ENCODE measurements at regions not wholly inside any gene's neighbourhood (a gene's known extent, or its start where the extent isn't known, plus 50 kb on each side); places are given as distances from the start of the nearest gene placed in this dataset.

GRCh38 chr21:16800536-16801275 is 712.1 kb upstream of the CXADR start:
- 94% methylated on average over 3 of the region's 3 CpGs for WGBS
- Histone ChIP-seq H3K27me3 (ENCODE audit: control insufficient read depth in 2 of 2, insufficient read depth in 1 of 2, low read length in 1 of 2) (no peaks in the 10 kb centered on the region), H3K36me3 (ENCODE audit: control insufficient read depth in 2 of 2, insufficient read depth in 2 of 2, low read length in 1 of 2) (no peaks in the 10 kb centered on the region), H3K4me1 (ENCODE audit: control insufficient read depth in 2 of 2, insufficient read depth in 2 of 2, low read length in 2 of 2) (no peaks in the 10 kb centered on the region), H3K27ac (ENCODE audit: low read depth in 1 of 2, low read length in 1 of 2) (no peak overlapping the region), H3K4me3 (ENCODE audit: low read length in 2 of 2) (no peak overlapping the region), H3K9me3 (ENCODE audit: control insufficient read depth in 2 of 2, insufficient read depth in 1 of 2, low read length in 1 of 2) (no peaks in the 10 kb centered on the region)
- no peak for DNase-seq (ENCODE audit: low read depth in 6 of 9, low spot score in 9 of 9)

GRCh38 chr21:16811011-16811410 is 701.8 kb upstream of the CXADR start:
- WGBS: 97% methylated on average over 1 of the region's 1 CpG
- no peaks in the 10 kb centered on the region for H3K27me3 ChIP-seq (ENCODE audit: control insufficient read depth in 2 of 2, insufficient read depth in 1 of 2, low read length in 1 of 2)
- no peak overlapping the region for H3K4me3 ChIP-seq (ENCODE audit: low read length in 2 of 2)
- H3K4me1 ChIP-seq (ENCODE audit: control insufficient read depth in 2 of 2, insufficient read depth in 2 of 2, low read length in 2 of 2): no peaks in the 10 kb centered on the region
- no peaks in the 10 kb centered on the region for H3K36me3 ChIP-seq (ENCODE audit: control insufficient read depth in 2 of 2, insufficient read depth in 2 of 2, low read length in 1 of 2)
- DNase-seq (ENCODE audit: low read depth in 6 of 9, low spot score in 9 of 9): no peak
- H3K9me3 ChIP-seq (ENCODE audit: control insufficient read depth in 2 of 2, insufficient read depth in 1 of 2, low read length in 1 of 2): no peaks in the 10 kb centered on the region
- H3K27ac ChIP-seq (ENCODE audit: low read depth in 1 of 2, low read length in 1 of 2): no peak overlapping the region

GRCh38 chr21:16811970-16812369 is 700.9 kb upstream of the CXADR start:
- Histone ChIP-seq H3K36me3 (ENCODE audit: control insufficient read depth in 2 of 2, insufficient read depth in 2 of 2, low read length in 1 of 2) (no peaks in the 10 kb centered on the region), H3K27ac (ENCODE audit: low read depth in 1 of 2, low read length in 1 of 2) (no peak overlapping the region), H3K4me3 (ENCODE audit: low read length in 2 of 2) (no peak overlapping the region), H3K9me3 (ENCODE audit: control insufficient read depth in 2 of 2, insufficient read depth in 1 of 2, low read length in 1 of 2) (no peaks in the 10 kb centered on the region), H3K27me3 (ENCODE audit: control insufficient read depth in 2 of 2, insufficient read depth in 1 of 2, low read length in 1 of 2) (no peaks in the 10 kb centered on the region), H3K4me1 (ENCODE audit: control insufficient read depth in 2 of 2, insufficient read depth in 2 of 2, low read length in 2 of 2) (no peaks in the 10 kb centered on the region)
- DNase-seq (ENCODE audit: low read depth in 6 of 9, low spot score in 9 of 9): no peak

GRCh38 chr21:16815243-16815642 is 697.6 kb upstream of the CXADR start:
- no peaks in the 10 kb centered on the region for H3K36me3 ChIP-seq (ENCODE audit: control insufficient read depth in 2 of 2, insufficient read depth in 2 of 2, low read length in 1 of 2)
- no peak for DNase-seq (ENCODE audit: low read depth in 6 of 9, low spot score in 9 of 9)
- H3K9me3 ChIP-seq (ENCODE audit: control insufficient read depth in 2 of 2, insufficient read depth in 1 of 2, low read length in 1 of 2): no peaks in the 10 kb centered on the region
- H3K27ac ChIP-seq (ENCODE audit: low read depth in 1 of 2, low read length in 1 of 2): no peak overlapping the region
- H3K27me3 ChIP-seq (ENCODE audit: control insufficient read depth in 2 of 2, insufficient read depth in 1 of 2, low read length in 1 of 2): no peaks in the 10 kb centered on the region
- no peak overlapping the region for H3K4me3 ChIP-seq (ENCODE audit: low read length in 2 of 2)
- H3K4me1 ChIP-seq (ENCODE audit: control insufficient read depth in 2 of 2, insufficient read depth in 2 of 2, low read length in 2 of 2): no peaks in the 10 kb centered on the region
- 91% methylated on average over 2 of the region's 2 CpGs for WGBS

- no peaks in the 10 kb centered on the region for H3K36me3 ChIP-seq (ENCODE audit: control insufficient read depth in 2 of 2, insufficient read depth in 2 of 2, low read length in 1 of 2)
- H3K27me3 ChIP-seq (ENCODE audit: control insufficient read depth in 2 of 2, insufficient read depth in 1 of 2, low read length in 1 of 2): no peaks in the 10 kb centered on the region
- no peak for DNase-seq (ENCODE audit: low read depth in 6 of 9, low spot score in 9 of 9)
- WGBS: 99% methylated on average over 1 of the region's 1 CpG
- H3K4me1 ChIP-seq (ENCODE audit: control insufficient read depth in 2 of 2, insufficient read depth in 2 of 2, low read length in 2 of 2): no peaks in the 10 kb centered on the region
- no peak overlapping the region for H3K4me3 ChIP-seq (ENCODE audit: low read length in 2 of 2)
- no peak overlapping the region for H3K27ac ChIP-seq (ENCODE audit: low read depth in 1 of 2, low read length in 1 of 2)
- no peaks in the 10 kb centered on the region for H3K9me3 ChIP-seq (ENCODE audit: control insufficient read depth in 2 of 2, insufficient read depth in 1 of 2, low read length in 1 of 2)
Observed at GRCh38 chr21:16821588-16821987, 691.3 kb upstream of the CXADR start.

- no peaks in the 10 kb centered on the region for H3K36me3 ChIP-seq (ENCODE audit: control insufficient read depth in 2 of 2, insufficient read depth in 2 of 2, low read length in 1 of 2)
- H3K4me1 ChIP-seq (ENCODE audit: control insufficient read depth in 2 of 2, insufficient read depth in 2 of 2, low read length in 2 of 2): no peaks in the 10 kb centered on the region
- DNase-seq (ENCODE audit: low read depth in 6 of 9, low spot score in 9 of 9): no peak
- H3K27me3 ChIP-seq (ENCODE audit: control insufficient read depth in 2 of 2, insufficient read depth in 1 of 2, low read length in 1 of 2): no peaks in the 10 kb centered on the region
- 76% methylated on average over 3 of the region's 3 CpGs for WGBS
- no peaks in the 10 kb centered on the region for H3K9me3 ChIP-seq (ENCODE audit: control insufficient read depth in 2 of 2, insufficient read depth in 1 of 2, low read length in 1 of 2)
- H3K27ac ChIP-seq (ENCODE audit: low read depth in 1 of 2, low read length in 1 of 2): no peak overlapping the region
- no peak overlapping the region for H3K4me3 ChIP-seq (ENCODE audit: low read length in 2 of 2)
Observed at GRCh38 chr21:16829532-16829931, 683.3 kb upstream of the CXADR start.

- H3K27me3 ChIP-seq (ENCODE audit: control insufficient read depth in 2 of 2, insufficient read depth in 1 of 2, low read length in 1 of 2): no peaks in the 10 kb centered on the region
- DNase-seq (ENCODE audit: low read depth in 6 of 9, low spot score in 9 of 9): no peak
- no peaks in the 10 kb centered on the region for H3K36me3 ChIP-seq (ENCODE audit: control insufficient read depth in 2 of 2, insufficient read depth in 2 of 2, low read length in 1 of 2)
- H3K4me1 ChIP-seq (ENCODE audit: control insufficient read depth in 2 of 2, insufficient read depth in 2 of 2, low read length in 2 of 2): no peaks in the 10 kb centered on the region
- H3K9me3 ChIP-seq (ENCODE audit: control insufficient read depth in 2 of 2, insufficient read depth in 1 of 2, low read length in 1 of 2): no peaks in the 10 kb centered on the region
- H3K4me3 ChIP-seq (ENCODE audit: low read length in 2 of 2): no peak overlapping the region
- H3K27ac ChIP-seq (ENCODE audit: low read depth in 1 of 2, low read length in 1 of 2): no peak overlapping the region
Observed at GRCh38 chr21:16832791-16833190, 680.1 kb upstream of the CXADR start.

GRCh38 chr21:16834791-16835190 is 678.1 kb upstream of the CXADR start:
- Histone ChIP-seq H3K36me3 (ENCODE audit: control insufficient read depth in 2 of 2, insufficient read depth in 2 of 2, low read length in 1 of 2) (no peaks in the 10 kb centered on the region), H3K4me3 (ENCODE audit: low read length in 2 of 2) (no peak overlapping the region), H3K27ac (ENCODE audit: low read depth in 1 of 2, low read length in 1 of 2) (no peak overlapping the region), H3K9me3 (ENCODE audit: control insufficient read depth in 2 of 2, insufficient read depth in 1 of 2, low read length in 1 of 2) (no peaks in the 10 kb centered on the region), H3K4me1 (ENCODE audit: control insufficient read depth in 2 of 2, insufficient read depth in 2 of 2, low read length in 2 of 2) (no peaks in the 10 kb centered on the region), H3K27me3 (ENCODE audit: control insufficient read depth in 2 of 2, insufficient read depth in 1 of 2, low read length in 1 of 2) (no peaks in the 10 kb centered on the region)
- DNase-seq (ENCODE audit: low read depth in 6 of 9, low spot score in 9 of 9): no peak
- WGBS: 93% methylated on average over 1 of the region's 1 CpG

GRCh38 chr21:16837321-16837720 is 675.5 kb upstream of the CXADR start:
- H3K9me3 ChIP-seq (ENCODE audit: control insufficient read depth in 2 of 2, insufficient read depth in 1 of 2, low read length in 1 of 2): no peaks in the 10 kb centered on the region
- H3K36me3 ChIP-seq (ENCODE audit: control insufficient read depth in 2 of 2, insufficient read depth in 2 of 2, low read length in 1 of 2): no peaks in the 10 kb centered on the region
- H3K27me3 ChIP-seq (ENCODE audit: control insufficient read depth in 2 of 2, insufficient read depth in 1 of 2, low read length in 1 of 2): no peaks in the 10 kb centered on the region
- no peak overlapping the region for H3K4me3 ChIP-seq (ENCODE audit: low read length in 2 of 2)
- peak overlapping the region in 1 of 2 donors; percentile 61 for H3K27ac ChIP-seq (ENCODE audit: low read depth in 1 of 2, low read length in 1 of 2)
- no peak for DNase-seq (ENCODE audit: low read depth in 6 of 9, low spot score in 9 of 9)
- H3K4me1 ChIP-seq (ENCODE audit: control insufficient read depth in 2 of 2, insufficient read depth in 2 of 2, low read length in 2 of 2): no peaks in the 10 kb centered on the region

- H3K36me3 ChIP-seq (ENCODE audit: control insufficient read depth in 2 of 2, insufficient read depth in 2 of 2, low read length in 1 of 2): no peaks in the 10 kb centered on the region
- no peaks in the 10 kb centered on the region for H3K27me3 ChIP-seq (ENCODE audit: control insufficient read depth in 2 of 2, insufficient read depth in 1 of 2, low read length in 1 of 2)
- peak overlapping the region in 1 of 2 donors; percentile 61 for H3K27ac ChIP-seq (ENCODE audit: low read depth in 1 of 2, low read length in 1 of 2)
- H3K4me3 ChIP-seq (ENCODE audit: low read length in 2 of 2): no peak overlapping the region
- WGBS: 75% methylated on average over 2 of the region's 2 CpGs
- no peak for DNase-seq (ENCODE audit: low read depth in 6 of 9, low spot score in 9 of 9)
- no peaks in the 10 kb centered on the region for H3K4me1 ChIP-seq (ENCODE audit: control insufficient read depth in 2 of 2, insufficient read depth in 2 of 2, low read length in 2 of 2)
- no peaks in the 10 kb centered on the region for H3K9me3 ChIP-seq (ENCODE audit: control insufficient read depth in 2 of 2, insufficient read depth in 1 of 2, low read length in 1 of 2)
Observed at GRCh38 chr21:16837721-16838120, 675.1 kb upstream of the CXADR start.
